HEK293 (cell line): ENCODE measurements at regions not wholly inside any gene's neighbourhood (a gene's known extent, or its start where the extent isn't known, plus 50 kb on each side); places are given as distances from the start of the nearest gene placed in this dataset.

Source experiments
- CTCF ChIA-PET: fragments of 350-600 bp; formaldehyde crosslinking; extraction: SDS; loops from one replicate; lab custom pipeline; 2021; ENCODE audit warnings: antibody characterized with exemption; lab: Yijun Ruan, JAX
- POLR2A ChIA-PET: fragments of 300-600 bp; formaldehyde crosslinking; extraction: SDS; loops from one replicate; lab custom pipeline; 2020; ENCODE audit warnings: antibody characterized with exemption, inconsistent platforms; lab: Yijun Ruan, JAX
- H3K27ac ChIP-seq: fragments of 200-500 bp; sonication (Bioruptor generic); 2 replicates; pipeline ENCODE4 v1.5.1; 2014; ENCODE audit warnings: low read depth, low read length, control low read depth, inconsistent platforms; ENCODE audit errors: extremely low read depth
- H3K36me3 ChIP-seq, 2 experiments: fragments of 200-500 bp in 1 of 2; sonication (Bioruptor generic) in 1 of 2; 1 replicate in 1 of 2; 2 replicates in 1 of 2; pipeline ENCODE4 v1.5.1; 2014 to 2017; ENCODE audit warnings: inconsistent platforms in 2 of 2, low read length in 2 of 2; ENCODE audit not compliant: control insufficient read depth in 2 of 2, insufficient read depth in 1 of 2
- H3K4me1 ChIP-seq: fragments of 200-500 bp; sonication (Bioruptor generic); 2 replicates; pipeline ENCODE4 v1.5.1; 2014; ENCODE audit warnings: mild to moderate bottlenecking, low read length, inconsistent platforms; ENCODE audit not compliant: control insufficient read depth, insufficient read depth
- H3K4me3 ChIP-seq: 2 replicates; pipeline ENCODE4 v1.5.1; 2011; ENCODE audit warnings: low read depth, mild to moderate bottlenecking, control low read depth, low read length, moderate library complexity
- H3K9me3 ChIP-seq: fragments of 200-500 bp; sonication (Bioruptor generic); 2 replicates; pipeline ENCODE4 v1.5.1; 2014; ENCODE audit warnings: low read depth, low read length, inconsistent platforms; ENCODE audit not compliant: control insufficient read depth, insufficient read depth
- BCL6B ChIP-seq: fragments of 450-650 bp; formaldehyde crosslinking; IDR thresholded peaks from 2 replicates; pipeline ENCODE4 v1.5.1; 2017; ENCODE audit warnings: missing biosample characterization, missing genetic modification characterization
- IKZF3 ChIP-seq: fragments of 450-650 bp; IDR thresholded peaks from 2 replicates; pipeline ENCODE4 v1.5.0; 2018; ENCODE audit warnings: missing biosample characterization, mild to moderate bottlenecking, missing genetic modification characterization, moderate library complexity
- PRDM1 ChIP-seq: fragments of 450-650 bp; formaldehyde crosslinking; IDR thresholded peaks from 2 replicates; pipeline ENCODE4; 2016; ENCODE audit warnings: missing biosample characterization, missing genetic modification characterization
- SCRT2 ChIP-seq: fragments of 450-650 bp; formaldehyde crosslinking; IDR thresholded peaks from 2 replicates; pipeline ENCODE4 v1.5.1; 2016; ENCODE audit warnings: missing biosample characterization, missing genetic modification characterization
- SP3 ChIP-seq: fragments of 450-650 bp; formaldehyde crosslinking; IDR thresholded peaks from 2 replicates; pipeline ENCODE4 v1.5.1; 2016; ENCODE audit warnings: missing biosample characterization, missing genetic modification characterization
- ZFP41 ChIP-seq: fragments of 450-650 bp; formaldehyde crosslinking; IDR thresholded peaks from 2 replicates; pipeline ENCODE4 v1.5.1; 2016; ENCODE audit warnings: missing biosample characterization, missing genetic modification characterization, borderline replicate concordance
- ZFP69B ChIP-seq: fragments of 450-650 bp; formaldehyde crosslinking; IDR thresholded peaks from 2 replicates; pipeline ENCODE4 v1.5.1; 2016; ENCODE audit warnings: missing biosample characterization, missing genetic modification characterization
- ZNF169 ChIP-seq: fragments of 450-650 bp; formaldehyde crosslinking; IDR thresholded peaks from 2 replicates; pipeline ENCODE4 v1.5.1; 2016; ENCODE audit warnings: missing biosample characterization, missing genetic modification characterization
- ZNF600 ChIP-seq: fragments of 450-650 bp; formaldehyde crosslinking; IDR thresholded peaks from 2 replicates; pipeline ENCODE4 v1.5.1; 2016; ENCODE audit warnings: missing biosample characterization, missing genetic modification characterization
- ZSCAN16 ChIP-seq: fragments of 450-650 bp; formaldehyde crosslinking; IDR thresholded peaks from 2 replicates; pipeline ENCODE4 v1.5.1; 2016; ENCODE audit warnings: missing biosample characterization, missing genetic modification characterization
- TF ChIP-seq, protein P1 (sequence below): fragments of 450-650 bp; formaldehyde crosslinking; IDR thresholded peaks from 2 replicates; pipeline ENCODE4 v1.5.1; 2016; ENCODE audit warnings: missing biosample characterization, missing genetic modification characterization, borderline replicate concordance
- TF ChIP-seq, protein P2 (sequence below): fragments of 450-650 bp; formaldehyde crosslinking; IDR thresholded peaks from 2 replicates; pipeline ENCODE4 v1.5.1; 2016; ENCODE audit warnings: missing biosample characterization, missing genetic modification characterization, borderline replicate concordance
- TF ChIP-seq, protein P3 (sequence below): fragments of 450-650 bp; formaldehyde crosslinking; IDR thresholded peaks from 2 replicates; pipeline ENCODE4 v1.5.1; 2016; ENCODE audit warnings: missing biosample characterization, missing genetic modification characterization

DNA sequence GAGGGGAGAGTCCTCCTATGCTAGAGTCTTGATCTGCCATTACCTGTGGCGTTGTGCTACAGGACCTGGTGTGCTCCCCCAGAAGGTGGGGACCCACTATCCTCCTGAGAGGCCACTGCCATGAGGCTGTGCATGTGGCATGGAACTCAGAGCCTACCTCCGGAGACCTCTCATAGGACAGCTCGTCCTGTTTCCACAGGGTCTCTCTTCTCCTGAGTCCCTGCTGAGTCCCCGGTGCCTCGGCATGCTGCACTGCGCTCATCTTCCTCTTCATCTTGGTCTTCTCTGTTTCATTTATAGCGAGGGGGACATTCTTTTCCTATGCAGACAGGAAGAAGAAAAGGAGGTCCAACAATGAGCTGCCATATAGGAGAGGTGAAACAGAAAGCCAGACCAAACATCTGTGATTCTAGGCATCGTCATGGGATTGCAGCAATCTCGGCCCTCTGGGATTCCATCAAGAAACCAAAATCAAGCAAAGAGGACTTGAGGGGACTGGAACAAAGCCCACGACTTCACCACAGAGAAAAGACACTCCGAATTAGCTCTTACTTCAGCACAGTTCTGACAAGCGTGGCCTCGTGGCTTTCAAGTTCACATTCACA is 83.7 kb downstream of the KCNF1 start (continued):
- TF ChIP-seq, protein P1, sequence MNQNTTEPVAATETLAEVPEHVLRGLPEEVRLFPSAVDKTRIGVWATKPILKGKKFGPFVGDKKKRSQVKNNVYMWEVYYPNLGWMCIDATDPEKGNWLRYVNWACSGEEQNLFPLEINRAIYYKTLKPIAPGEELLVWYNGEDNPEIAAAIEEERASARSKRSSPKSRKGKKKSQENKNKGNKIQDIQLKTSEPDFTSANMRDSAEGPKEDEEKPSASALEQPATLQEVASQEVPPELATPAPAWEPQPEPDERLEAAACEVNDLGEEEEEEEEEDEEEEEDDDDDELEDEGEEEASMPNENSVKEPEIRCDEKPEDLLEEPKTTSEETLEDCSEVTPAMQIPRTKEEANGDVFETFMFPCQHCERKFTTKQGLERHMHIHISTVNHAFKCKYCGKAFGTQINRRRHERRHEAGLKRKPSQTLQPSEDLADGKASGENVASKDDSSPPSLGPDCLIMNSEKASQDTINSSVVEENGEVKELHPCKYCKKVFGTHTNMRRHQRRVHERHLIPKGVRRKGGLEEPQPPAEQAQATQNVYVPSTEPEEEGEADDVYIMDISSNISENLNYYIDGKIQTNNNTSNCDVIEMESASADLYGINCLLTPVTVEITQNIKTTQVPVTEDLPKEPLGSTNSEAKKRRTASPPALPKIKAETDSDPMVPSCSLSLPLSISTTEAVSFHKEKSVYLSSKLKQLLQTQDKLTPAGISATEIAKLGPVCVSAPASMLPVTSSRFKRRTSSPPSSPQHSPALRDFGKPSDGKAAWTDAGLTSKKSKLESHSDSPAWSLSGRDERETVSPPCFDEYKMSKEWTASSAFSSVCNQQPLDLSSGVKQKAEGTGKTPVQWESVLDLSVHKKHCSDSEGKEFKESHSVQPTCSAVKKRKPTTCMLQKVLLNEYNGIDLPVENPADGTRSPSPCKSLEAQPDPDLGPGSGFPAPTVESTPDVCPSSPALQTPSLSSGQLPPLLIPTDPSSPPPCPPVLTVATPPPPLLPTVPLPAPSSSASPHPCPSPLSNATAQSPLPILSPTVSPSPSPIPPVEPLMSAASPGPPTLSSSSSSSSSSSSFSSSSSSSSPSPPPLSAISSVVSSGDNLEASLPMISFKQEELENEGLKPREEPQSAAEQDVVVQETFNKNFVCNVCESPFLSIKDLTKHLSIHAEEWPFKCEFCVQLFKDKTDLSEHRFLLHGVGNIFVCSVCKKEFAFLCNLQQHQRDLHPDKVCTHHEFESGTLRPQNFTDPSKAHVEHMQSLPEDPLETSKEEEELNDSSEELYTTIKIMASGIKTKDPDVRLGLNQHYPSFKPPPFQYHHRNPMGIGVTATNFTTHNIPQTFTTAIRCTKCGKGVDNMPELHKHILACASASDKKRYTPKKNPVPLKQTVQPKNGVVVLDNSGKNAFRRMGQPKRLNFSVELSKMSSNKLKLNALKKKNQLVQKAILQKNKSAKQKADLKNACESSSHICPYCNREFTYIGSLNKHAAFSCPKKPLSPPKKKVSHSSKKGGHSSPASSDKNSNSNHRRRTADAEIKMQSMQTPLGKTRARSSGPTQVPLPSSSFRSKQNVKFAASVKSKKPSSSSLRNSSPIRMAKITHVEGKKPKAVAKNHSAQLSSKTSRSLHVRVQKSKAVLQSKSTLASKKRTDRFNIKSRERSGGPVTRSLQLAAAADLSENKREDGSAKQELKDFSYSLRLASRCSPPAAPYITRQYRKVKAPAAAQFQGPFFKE (tag by site-specific recombination) = no peak
- TF ChIP-seq ZFP69B (tag by site-specific recombination) = no peak
- TF ChIP-seq ZFP41 (tag by site-specific recombination) = no peak
- TF ChIP-seq ZSCAN16 = no peak
- TF ChIP-seq, protein P2, sequence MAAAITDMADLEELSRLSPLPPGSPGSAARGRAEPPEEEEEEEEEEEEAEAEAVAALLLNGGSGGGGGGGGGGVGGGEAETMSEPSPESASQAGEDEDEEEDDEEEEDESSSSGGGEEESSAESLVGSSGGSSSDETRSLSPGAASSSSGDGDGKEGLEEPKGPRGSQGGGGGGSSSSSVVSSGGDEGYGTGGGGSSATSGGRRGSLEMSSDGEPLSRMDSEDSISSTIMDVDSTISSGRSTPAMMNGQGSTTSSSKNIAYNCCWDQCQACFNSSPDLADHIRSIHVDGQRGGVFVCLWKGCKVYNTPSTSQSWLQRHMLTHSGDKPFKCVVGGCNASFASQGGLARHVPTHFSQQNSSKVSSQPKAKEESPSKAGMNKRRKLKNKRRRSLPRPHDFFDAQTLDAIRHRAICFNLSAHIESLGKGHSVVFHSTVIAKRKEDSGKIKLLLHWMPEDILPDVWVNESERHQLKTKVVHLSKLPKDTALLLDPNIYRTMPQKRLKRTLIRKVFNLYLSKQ (tag by site-specific recombination) = no peak
- TF ChIP-seq SP3 (tag by site-specific recombination) = no peak
- no peak for TF ChIP-seq ZNF600 (tag by site-specific recombination)
- TF ChIP-seq, protein P3, sequence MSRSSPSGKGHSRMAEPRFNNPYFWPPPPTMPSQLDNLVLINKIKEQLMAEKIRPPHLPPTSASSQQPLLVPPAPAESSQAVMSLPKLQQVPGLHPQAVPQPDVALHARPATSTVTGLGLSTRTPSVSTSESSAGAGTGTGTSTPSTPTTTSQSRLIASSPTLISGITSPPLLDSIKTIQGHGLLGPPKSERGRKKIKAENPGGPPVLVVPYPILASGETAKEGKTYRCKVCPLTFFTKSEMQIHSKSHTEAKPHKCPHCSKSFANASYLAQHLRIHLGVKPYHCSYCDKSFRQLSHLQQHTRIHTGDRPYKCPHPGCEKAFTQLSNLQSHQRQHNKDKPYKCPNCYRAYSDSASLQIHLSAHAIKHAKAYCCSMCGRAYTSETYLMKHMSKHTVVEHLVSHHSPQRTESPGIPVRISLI (tag by site-specific recombination) = no peak
- TF ChIP-seq BCL6B (tag by site-specific recombination) = no peak
- TF ChIP-seq IKZF3 = no peak

GRCh38 chr2:11004199-11004598 is 92.5 kb downstream of the KCNF1 start:
- ChIA-PET POLR2A (no interaction called here), CTCF (interaction anchor here (1.1 kb wide), 1 partner anchor 129 kb away, joined by 3 read pairs; a partner anchor contains a TSS)
- H3K4me1 ChIP-seq = peaks cover 4% of the 10 kb centered on the region; the same call in 1 of the 2 replicates
- H3K27ac ChIP-seq = no peak overlapping the region
- H3K36me3 ChIP-seq = no peaks in the 10 kb centered on the region
- 0 out of 2 replicates have a peak, but pooled peaks have one; percentile 31 for TF ChIP-seq SCRT2 (tag by site-specific recombination)
- no peak for TF ChIP-seq ZNF169 (tag by site-specific recombination)
- TF ChIP-seq PRDM1 (tag by site-specific recombination) = peak; percentile 34
- H3K9me3 ChIP-seq = no peaks in the 10 kb centered on the region
- no peak overlapping the region for H3K4me3 ChIP-seq
